Stomach smooth muscle (tissue), 2 donors: ENCODE measurements at regions not wholly inside any gene's neighbourhood (a gene's known extent, or its start where the extent isn't known, plus 50 kb on each side); places are given as distances from the start of the nearest gene placed in this dataset.

Source experiments
- H3K27ac ChIP-seq: one replicate; pipeline ENCODE4 v1.7.0; 2013; ENCODE audit warnings: mild to moderate bottlenecking, low read length, inconsistent platforms
- H3K27me3 ChIP-seq, 2 donors: one replicate each; pipeline ENCODE4 v1.7.0; 2013; ENCODE audit warnings: low read length in 2 of 2; ENCODE audit not compliant: insufficient read depth in 2 of 2, control insufficient read depth in 1 of 2
- H3K36me3 ChIP-seq, 2 donors: one replicate each; pipeline ENCODE4 v1.7.0; 2013; ENCODE audit warnings: low read length in 2 of 2; ENCODE audit not compliant: control insufficient read depth in 2 of 2, insufficient read depth in 2 of 2
- H3K4me1 ChIP-seq: one replicate; pipeline ENCODE4 v1.7.0; 2013; ENCODE audit warnings: low read length; ENCODE audit not compliant: control insufficient read depth, insufficient read depth
- H3K4me3 ChIP-seq, 2 donors: one replicate each; pipeline ENCODE4 v1.7.0; 2013; ENCODE audit warnings: low read length in 2 of 2
- H3K9ac ChIP-seq, 2 donors: one replicate each; pipeline ENCODE4 v1.7.0; 2013; ENCODE audit warnings: low read length in 2 of 2, mild to moderate bottlenecking in 1 of 2
- H3K9me3 ChIP-seq, 2 donors: one replicate each; pipeline ENCODE4 v1.7.0; 2013; ENCODE audit warnings: low read length in 2 of 2; ENCODE audit not compliant: control insufficient read depth in 2 of 2
- donor health status: healthy.
- donor health status: Pancreatic carcinoma.

- Histone ChIP-seq H3K4me1 (no peaks in the 10 kb centered on the region), H3K9me3 (no peaks in the 10 kb centered on the region), H3K4me3 (no peak overlapping the region), H3K9ac (no peak overlapping the region), H3K27me3 (no peaks in the 10 kb centered on the region), H3K27ac (no peak overlapping the region), H3K36me3 (no peaks in the 10 kb centered on the region)
Measured at GRCh38 chr18:2035056-2035455, 536.2 kb downstream of the METTL4 start.

- Histone ChIP-seq H3K4me1 (no peaks in the 10 kb centered on the region), H3K9ac (no peak overlapping the region), H3K4me3 (no peak overlapping the region)
Measured at GRCh38 chr18:2036086-2036485, 535.2 kb downstream of the METTL4 start.

GRCh38 chr18:2040279-2040678 lies 531.0 kb downstream of the METTL4 start:
- no peaks in the 10 kb centered on the region for H3K27me3 ChIP-seq
- H3K9ac ChIP-seq = no peak overlapping the region
- no peak overlapping the region for H3K27ac ChIP-seq
- no peak overlapping the region for H3K4me3 ChIP-seq
- H3K9me3 ChIP-seq = no peaks in the 10 kb centered on the region
- no peaks in the 10 kb centered on the region for H3K4me1 ChIP-seq
- no peaks in the 10 kb centered on the region for H3K36me3 ChIP-seq

More at GRCh38 chr18:2036086-2036485, 535.2 kb downstream of the METTL4 start:
- no peaks in the 10 kb centered on the region for H3K9me3 ChIP-seq
- H3K36me3 ChIP-seq = no peaks in the 10 kb centered on the region
- no peaks in the 10 kb centered on the region for H3K27me3 ChIP-seq
- no peak overlapping the region for H3K27ac ChIP-seq

- Histone ChIP-seq H3K36me3 (no peaks in the 10 kb centered on the region), H3K9ac (no peak overlapping the region), H3K27ac (no peak overlapping the region), H3K4me1 (no peaks in the 10 kb centered on the region), H3K4me3 (no peak overlapping the region), H3K9me3 (peaks cover 0 to 2% of the 10 kb centered on the region in 2 donors), H3K27me3 (no peaks in the 10 kb centered on the region)
Measured at GRCh38 chr18:2049986-2050385, 521.3 kb downstream of the METTL4 start.

DNA sequence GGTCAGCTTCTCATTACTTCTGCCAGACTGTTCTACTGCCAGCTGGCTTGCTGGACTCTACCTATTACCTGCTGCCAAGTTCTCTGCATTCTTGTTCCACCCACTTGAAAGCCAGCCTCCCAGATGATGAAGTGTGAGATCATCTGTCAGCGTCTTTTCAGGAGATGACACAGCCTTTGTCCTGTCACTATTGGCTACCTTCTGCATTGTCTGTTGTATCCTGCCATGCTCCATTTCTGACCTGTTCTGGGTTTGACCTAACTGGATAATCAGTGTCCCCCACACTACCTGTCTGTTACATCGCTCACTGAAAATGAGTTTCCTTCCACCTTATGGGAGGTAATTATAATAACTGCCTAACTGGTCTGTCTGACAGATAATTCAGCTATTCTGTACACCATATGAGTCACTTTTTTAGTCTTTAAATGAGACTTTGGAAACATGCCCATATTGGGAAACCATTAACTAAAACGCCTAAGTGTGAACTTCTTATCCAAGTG lies 520.6 kb downstream of the METTL4 start:
- peaks cover 0 to 2% of the 10 kb centered on the region in 2 donors for H3K9me3 ChIP-seq
- no peak overlapping the region for H3K9ac ChIP-seq
- H3K27ac ChIP-seq = no peak overlapping the region
- no peaks in the 10 kb centered on the region for H3K27me3 ChIP-seq
- H3K4me1 ChIP-seq = no peaks in the 10 kb centered on the region
- no peak overlapping the region for H3K4me3 ChIP-seq
- no peaks in the 10 kb centered on the region for H3K36me3 ChIP-seq

DNA sequence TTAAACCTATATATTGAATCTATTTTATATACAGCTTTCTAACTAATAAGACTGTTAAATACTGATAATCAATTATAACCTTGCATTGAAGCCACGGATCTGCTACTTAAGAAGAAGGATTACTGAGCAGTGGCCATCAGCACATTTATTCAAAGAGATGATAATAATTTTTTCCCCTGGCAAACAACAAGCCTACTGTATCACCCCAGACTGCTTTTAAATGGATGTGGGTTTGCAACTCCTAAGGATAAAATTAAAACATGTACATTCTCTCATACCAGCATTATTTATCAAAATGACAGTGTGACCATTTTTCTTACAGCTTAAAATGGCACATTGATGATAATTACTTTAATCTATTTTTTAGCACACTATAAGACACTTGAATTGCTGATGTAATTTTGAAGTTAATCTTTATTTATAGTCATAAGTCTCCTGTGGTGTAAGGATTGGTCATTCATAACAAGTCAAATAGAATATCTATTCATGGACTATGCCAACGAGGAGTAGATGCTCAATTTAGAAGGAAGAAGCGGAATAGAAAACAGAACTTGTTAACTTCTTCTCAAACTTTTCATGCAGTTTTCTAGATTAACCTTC lies 517.7 kb downstream of the METTL4 start:
- Histone ChIP-seq H3K27me3 (no peaks in the 10 kb centered on the region), H3K9ac (no peak overlapping the region), H3K36me3 (no peaks in the 10 kb centered on the region), H3K9me3 (no peaks in the 10 kb centered on the region), H3K4me1 (no peaks in the 10 kb centered on the region), H3K27ac (no peak overlapping the region), H3K4me3 (no peak overlapping the region)

DNA sequence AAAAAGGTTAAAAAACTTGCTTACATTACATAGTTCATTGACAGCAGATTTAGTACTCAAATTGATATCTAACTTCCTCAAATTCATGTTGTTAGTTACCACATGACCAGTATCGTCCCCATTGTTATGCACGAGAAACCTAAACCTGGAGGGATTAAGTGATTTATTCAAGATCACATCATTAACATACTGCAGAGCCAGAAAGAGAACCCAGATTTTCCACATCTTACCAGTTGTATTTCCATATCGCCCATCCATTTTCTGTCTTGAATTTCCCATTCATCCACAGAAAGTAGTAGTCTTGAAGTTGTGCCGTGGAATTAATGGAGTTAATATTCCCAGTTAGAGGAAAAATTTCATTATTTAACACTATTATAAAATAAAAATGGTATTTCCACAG lies 512.0 kb downstream of the METTL4 start:
- Histone ChIP-seq H3K4me3 (no peak overlapping the region), H3K4me1 (no peaks in the 10 kb centered on the region), H3K27me3 (no peaks in the 10 kb centered on the region), H3K9ac (no peak overlapping the region), H3K36me3 (no peaks in the 10 kb centered on the region), H3K9me3 (peaks cover 0 to 5% of the 10 kb centered on the region in 2 donors), H3K27ac (no peak overlapping the region)

DNA sequence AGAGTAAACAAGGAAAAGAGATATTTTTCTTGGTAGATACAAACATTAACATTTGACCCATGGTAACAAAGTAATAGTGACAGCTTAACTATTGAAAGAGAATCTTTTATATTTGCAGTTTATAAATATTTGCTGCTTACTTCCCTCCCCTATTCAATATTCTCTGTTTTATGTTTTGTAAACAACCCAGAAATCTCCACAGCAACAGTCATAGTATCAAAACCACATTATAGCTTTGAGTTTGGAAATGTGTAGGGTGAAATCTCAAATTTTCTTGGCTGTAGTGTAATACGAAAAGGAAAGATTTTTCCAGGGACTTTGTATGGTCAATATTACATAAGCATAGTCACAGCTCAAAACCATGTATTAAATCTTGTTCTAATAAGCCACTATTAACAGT lies 511.2 kb downstream of the METTL4 start:
- Histone ChIP-seq H3K27ac (no peak overlapping the region), H3K9ac (no peak overlapping the region), H3K9me3 (peaks cover 0 to 5% of the 10 kb centered on the region in 2 donors), H3K4me1 (no peaks in the 10 kb centered on the region), H3K36me3 (no peaks in the 10 kb centered on the region), H3K4me3 (no peak overlapping the region), H3K27me3 (no peaks in the 10 kb centered on the region)

DNA sequence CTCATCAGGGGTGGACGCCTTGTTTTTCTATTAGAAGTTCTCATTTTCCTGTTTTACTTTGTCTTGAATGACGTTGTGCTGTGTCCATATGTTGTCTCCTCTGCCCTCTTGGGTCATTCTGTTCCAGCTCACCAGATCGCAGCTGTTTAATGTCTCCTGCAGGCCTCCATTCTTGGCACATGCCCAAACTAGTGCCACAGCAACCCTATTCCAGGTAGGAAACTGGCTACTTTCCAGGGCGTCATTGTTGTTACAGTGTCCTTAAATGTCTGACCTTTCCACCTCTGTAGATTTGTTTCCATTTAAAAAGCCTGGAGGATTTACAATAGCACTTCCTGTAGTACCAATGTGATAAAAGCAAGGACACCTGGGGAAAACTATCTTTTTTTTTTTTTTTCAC lies 500.7 kb downstream of the METTL4 start:
- Histone ChIP-seq H3K4me1 (no peaks in the 10 kb centered on the region), H3K4me3 (no peak overlapping the region), H3K27me3 (no peaks in the 10 kb centered on the region), H3K9me3 (no peaks in the 10 kb centered on the region), H3K27ac (no peak overlapping the region), H3K9ac (no peak overlapping the region), H3K36me3 (no peaks in the 10 kb centered on the region)

GRCh38 chr18:2075499-2075898 lies 495.8 kb downstream of the METTL4 start:
- Histone ChIP-seq H3K27me3 (no peaks in the 10 kb centered on the region), H3K9me3 (no peaks in the 10 kb centered on the region)

GRCh38 chr18:2082676-2083075 lies 488.6 kb downstream of the METTL4 start:
- no peaks in the 10 kb centered on the region for H3K36me3 ChIP-seq
- no peaks in the 10 kb centered on the region for H3K9me3 ChIP-seq
- H3K9ac ChIP-seq = no peak overlapping the region
- H3K27me3 ChIP-seq = no peaks in the 10 kb centered on the region
- H3K4me3 ChIP-seq = no peak overlapping the region
- H3K27ac ChIP-seq = no peak overlapping the region
- H3K4me1 ChIP-seq = no peaks in the 10 kb centered on the region

More at GRCh38 chr18:2075499-2075898, 495.8 kb downstream of the METTL4 start:
- H3K4me1 ChIP-seq = no peaks in the 10 kb centered on the region
- H3K4me3 ChIP-seq = no peak overlapping the region
- no peaks in the 10 kb centered on the region for H3K36me3 ChIP-seq
- no peak overlapping the region for H3K9ac ChIP-seq
- no peak overlapping the region for H3K27ac ChIP-seq
